ENCODE measurements at regions not wholly inside any gene's neighbourhood (a gene's known extent, or its start where the extent isn't known, plus 50 kb on each side); places are given as distances from the start of the nearest gene placed in this dataset.

DNA sequence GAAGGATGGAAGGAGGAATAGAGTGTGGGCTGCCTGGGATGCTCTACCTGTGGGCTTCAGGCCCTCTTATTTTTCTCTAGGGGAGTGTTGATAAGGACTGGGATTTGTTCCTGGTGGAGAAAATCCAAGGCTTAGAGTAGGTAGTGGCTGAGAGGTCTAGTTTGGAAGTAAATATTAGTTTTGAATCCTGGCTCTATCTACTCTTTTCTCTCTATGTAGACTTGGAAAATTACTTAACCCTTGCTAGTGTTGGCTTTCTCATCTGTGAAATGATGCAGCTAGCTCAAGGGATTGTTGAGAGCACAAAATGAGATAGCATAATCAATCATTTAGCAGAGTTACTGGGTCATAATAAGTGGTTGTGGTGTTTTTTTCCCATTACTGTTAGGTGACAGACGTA, 102.7 kb upstream of the MLIP start:
- Histone ChIP-seq H3K27ac (no peak overlapping the region), H3K27me3 (no peaks in the 10 kb centered on the region), H3K36me3 (no peaks in the 10 kb centered on the region), H3K4me1 (peaks cover 0 to 9% (median 1%) of the 10 kb centered on the region in 4 donors), H3K4me3 (no peak overlapping the region), H3K9me3 (no peaks in the 10 kb centered on the region)
- TF ChIP-seq, protein P1, sequence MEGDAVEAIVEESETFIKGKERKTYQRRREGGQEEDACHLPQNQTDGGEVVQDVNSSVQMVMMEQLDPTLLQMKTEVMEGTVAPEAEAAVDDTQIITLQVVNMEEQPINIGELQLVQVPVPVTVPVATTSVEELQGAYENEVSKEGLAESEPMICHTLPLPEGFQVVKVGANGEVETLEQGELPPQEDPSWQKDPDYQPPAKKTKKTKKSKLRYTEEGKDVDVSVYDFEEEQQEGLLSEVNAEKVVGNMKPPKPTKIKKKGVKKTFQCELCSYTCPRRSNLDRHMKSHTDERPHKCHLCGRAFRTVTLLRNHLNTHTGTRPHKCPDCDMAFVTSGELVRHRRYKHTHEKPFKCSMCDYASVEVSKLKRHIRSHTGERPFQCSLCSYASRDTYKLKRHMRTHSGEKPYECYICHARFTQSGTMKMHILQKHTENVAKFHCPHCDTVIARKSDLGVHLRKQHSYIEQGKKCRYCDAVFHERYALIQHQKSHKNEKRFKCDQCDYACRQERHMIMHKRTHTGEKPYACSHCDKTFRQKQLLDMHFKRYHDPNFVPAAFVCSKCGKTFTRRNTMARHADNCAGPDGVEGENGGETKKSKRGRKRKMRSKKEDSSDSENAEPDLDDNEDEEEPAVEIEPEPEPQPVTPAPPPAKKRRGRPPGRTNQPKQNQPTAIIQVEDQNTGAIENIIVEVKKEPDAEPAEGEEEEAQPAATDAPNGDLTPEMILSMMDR (IDR thresholded peaks at IDR 0.05): no peak
- no peak for TF ChIP-seq POLR2A (IDR thresholded peaks at IDR 0.05)
- no peak for DNase-seq

DNA sequence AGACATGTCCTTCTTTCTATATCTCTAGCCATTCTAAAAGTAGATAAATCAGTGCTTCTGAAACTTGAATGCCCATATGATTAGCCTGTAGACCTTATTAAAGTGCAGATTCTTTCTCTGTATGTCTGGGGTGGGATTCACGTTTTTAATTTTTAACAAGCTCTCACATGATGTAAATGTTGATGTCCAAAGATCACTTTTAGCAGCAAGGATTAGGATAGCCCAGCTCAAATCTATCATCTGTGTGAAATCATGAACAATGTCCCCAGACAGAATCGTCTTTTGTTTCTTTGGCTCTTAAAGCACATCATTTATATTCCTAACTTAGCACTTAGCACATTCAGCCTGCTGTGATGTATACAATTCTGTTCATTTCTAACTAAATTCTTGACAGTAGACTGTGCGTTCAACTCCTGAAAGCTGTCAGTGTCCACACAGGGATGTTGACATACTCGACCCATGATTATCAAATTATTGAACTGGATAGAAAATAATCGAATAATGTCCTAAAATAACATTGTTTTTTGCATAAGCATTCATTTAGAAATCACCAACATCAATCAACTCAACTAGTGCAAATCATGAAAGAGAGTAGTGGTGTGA, 102.1 kb upstream of the MLIP start:
- no peak for DNase-seq
- peaks cover 0 to 9% (median 1%) of the 10 kb centered on the region in 4 donors for H3K4me1 ChIP-seq
- no peak overlapping the region for H3K4me3 ChIP-seq
- no peaks in the 10 kb centered on the region for H3K36me3 ChIP-seq
- no peak overlapping the region for H3K27ac ChIP-seq
- H3K9me3 ChIP-seq: no peaks in the 10 kb centered on the region
- no peak for TF ChIP-seq POLR2A (IDR thresholded peaks at IDR 0.05)
- TF ChIP-seq, protein P1 (IDR thresholded peaks at IDR 0.05): no peak
- no peaks in the 10 kb centered on the region for H3K27me3 ChIP-seq

DNA sequence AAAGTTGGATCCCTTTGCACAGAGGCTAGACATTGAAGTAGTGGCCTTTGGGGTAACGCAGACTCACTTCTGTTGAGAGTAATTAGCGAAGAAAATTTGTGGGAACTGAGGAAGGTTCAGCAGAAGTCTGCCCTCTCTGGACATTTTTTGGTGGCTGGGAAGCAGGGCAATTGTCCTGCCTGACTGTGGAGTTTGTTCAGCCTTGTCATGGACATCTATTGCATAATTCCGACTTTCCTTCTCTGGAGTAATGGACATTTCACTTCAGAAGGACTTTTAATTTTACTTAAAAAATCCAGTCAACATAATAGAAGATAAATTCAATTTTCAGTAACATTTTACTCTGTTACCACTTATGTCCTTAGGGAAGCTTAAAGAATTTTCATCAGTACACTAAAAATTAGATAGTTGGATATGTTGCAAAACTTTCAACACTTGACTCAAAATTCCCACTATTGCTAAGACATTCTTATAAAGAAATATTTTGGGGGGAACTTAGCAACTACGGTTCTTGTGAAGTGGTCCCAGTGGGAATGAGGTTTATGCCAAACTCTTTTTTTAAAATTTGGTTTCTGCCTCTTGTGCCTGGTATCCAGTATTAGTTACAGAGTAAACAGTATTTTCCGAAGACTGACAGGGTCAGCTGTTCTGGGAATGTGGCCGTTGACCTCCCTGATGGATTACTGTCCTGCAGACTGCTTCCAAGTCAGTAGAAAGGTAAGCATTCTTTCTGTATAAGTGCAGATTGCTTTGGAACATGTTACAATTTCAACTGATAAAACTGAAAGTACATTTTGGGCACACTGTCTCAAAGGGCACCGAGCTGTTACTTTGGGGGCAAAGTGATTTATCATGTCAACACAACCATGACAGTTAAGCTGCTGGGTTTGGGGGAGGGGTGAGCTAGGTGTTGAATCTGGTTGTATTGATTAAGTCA, 100.6 kb upstream of the MLIP start:
- no peak overlapping the region for H3K4me3 ChIP-seq
- H3K4me1 ChIP-seq: peaks cover 0 to 9% (median 1%) of the 10 kb centered on the region in 4 donors
- H3K27me3 ChIP-seq: no peaks in the 10 kb centered on the region
- peak overlapping the region in 2 of 4 donors; percentile 19 to 44 for H3K27ac ChIP-seq
- H3K36me3 ChIP-seq: no peaks in the 10 kb centered on the region
- TF ChIP-seq, protein P1 (IDR thresholded peaks at IDR 0.05): no peak
- no peak for TF ChIP-seq POLR2A (IDR thresholded peaks at IDR 0.05)
- no peaks in the 10 kb centered on the region for H3K9me3 ChIP-seq
- DNase-seq: no peak

DNA sequence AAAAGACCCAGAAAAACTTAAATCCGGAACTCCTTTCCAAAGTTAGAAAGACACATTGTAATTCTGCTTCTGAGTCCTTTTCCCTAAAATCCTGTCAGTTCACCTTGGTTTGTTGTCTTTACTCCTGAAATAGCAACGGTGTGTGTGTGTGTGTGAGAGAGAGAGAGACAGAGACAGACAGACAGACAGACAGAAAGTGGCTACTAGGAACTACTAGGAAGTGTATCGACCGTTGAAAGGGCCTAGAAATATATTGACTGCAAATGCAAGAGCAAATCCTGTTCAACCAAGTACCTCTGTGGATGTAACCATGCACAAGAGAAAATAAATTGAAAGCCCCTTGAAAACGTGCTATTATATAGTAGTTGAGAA, 100.0 kb upstream of the MLIP start:
- peaks cover 0 to 9% (median 1%) of the 10 kb centered on the region in 4 donors for H3K4me1 ChIP-seq

DNA sequence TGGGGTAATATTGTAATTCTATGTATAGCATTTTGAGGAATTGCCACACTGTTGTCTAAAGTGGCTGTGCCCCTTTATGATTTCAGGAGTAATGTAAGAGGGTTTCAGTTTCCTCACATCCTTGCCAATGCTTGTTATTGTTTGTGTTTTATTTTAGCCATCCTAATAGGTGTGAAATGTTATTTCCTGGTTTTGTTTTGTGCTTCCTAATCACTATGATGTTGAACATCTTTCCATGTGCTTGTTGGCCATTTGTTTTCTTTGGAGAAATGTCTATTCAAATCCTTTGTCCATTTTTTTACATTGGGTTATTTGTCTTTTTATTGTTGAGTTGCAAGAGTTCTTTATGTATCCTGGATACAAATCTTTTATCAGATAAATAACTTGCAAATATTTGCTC, 97.3 kb upstream of the MLIP start:
- Histone ChIP-seq H3K27ac (no peak overlapping the region), H3K36me3 (no peaks in the 10 kb centered on the region), H3K27me3 (no peaks in the 10 kb centered on the region), H3K4me1 (peaks cover 0 to 14% (median 1%) of the 10 kb centered on the region in 4 donors), H3K4me3 (no peak overlapping the region), H3K9me3 (no peaks in the 10 kb centered on the region)
- DNase-seq: no peak
- TF ChIP-seq, protein P1 (IDR thresholded peaks at IDR 0.05): no peak
- no peak for TF ChIP-seq POLR2A (IDR thresholded peaks at IDR 0.05)

More for the DNA sequence above, 100.0 kb upstream of the MLIP start:
- H3K36me3 ChIP-seq: no peaks in the 10 kb centered on the region
- DNase-seq: no peak
- no peaks in the 10 kb centered on the region for H3K9me3 ChIP-seq
- no peak for TF ChIP-seq POLR2A (IDR thresholded peaks at IDR 0.05)
- TF ChIP-seq, protein P1 (IDR thresholded peaks at IDR 0.05): no peak
- peak overlapping the region in 2 of 4 donors; percentile 19 to 44 for H3K27ac ChIP-seq
- no peak overlapping the region for H3K4me3 ChIP-seq
- no peaks in the 10 kb centered on the region for H3K27me3 ChIP-seq

All from Peyer's patch (tissue), 4 donors.